HG03064 (cell line): ENCODE measurements at regions not wholly inside any gene's neighbourhood (a gene's known extent, or its start where the extent isn't known, plus 50 kb on each side); places are given as distances from the start of the nearest gene placed in this dataset.

ENCODE experiments used
- ATAC-seq: cut with Tn5 transposase; IDR thresholded peaks from one replicate; pipeline ENCODE4 v1.9.1; 2021; ENCODE audit warnings: low read depth; ENCODE audit not compliant: unreplicated experiment

- ATAC-seq = no peak
Observed at GRCh38 chrX:40201329-40201885, 103.6 kb upstream of the BCOR start.

DNA sequence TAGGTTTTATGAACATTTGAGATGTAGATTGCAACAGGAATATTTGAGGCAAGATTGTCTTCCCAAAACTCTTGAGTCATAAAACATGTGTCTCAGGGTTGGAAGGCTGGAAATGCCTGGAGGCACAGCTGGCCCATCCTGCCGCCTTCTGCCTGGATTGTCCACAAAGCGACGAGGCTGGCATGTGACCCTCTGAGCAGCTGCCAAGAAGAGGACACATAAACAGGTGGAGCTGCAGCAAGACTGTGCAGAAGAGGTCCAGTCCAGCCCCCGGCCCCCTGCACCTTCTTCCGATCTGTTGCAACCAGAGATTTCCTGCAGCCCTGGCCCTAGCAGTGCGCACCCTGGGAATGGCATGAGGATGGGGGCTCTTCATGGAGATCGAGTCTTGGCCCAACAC is 101.9 kb upstream of the BCOR start:
- ATAC-seq = no peak

DNA sequence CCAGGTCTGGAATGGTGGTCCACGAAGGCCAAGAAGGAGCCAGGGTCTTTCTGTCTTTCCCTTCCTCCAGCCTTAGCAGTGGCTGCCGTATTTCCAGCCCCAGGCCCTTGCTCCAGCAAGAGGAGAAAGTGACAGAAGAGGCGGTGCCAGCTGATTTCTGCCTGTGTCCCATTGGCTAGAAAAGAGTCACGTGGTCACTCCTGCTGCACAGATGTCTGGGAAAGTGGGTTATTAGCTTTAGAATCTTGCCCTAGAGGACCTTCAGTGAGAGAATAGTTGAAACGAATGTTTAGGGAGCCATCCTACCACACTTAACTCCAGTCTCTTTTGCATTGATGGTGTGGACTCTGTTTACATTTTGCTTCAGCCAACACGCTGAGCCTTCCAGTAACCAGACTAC is 99.3 kb upstream of the BCOR start:
- no peak for ATAC-seq

DNA sequence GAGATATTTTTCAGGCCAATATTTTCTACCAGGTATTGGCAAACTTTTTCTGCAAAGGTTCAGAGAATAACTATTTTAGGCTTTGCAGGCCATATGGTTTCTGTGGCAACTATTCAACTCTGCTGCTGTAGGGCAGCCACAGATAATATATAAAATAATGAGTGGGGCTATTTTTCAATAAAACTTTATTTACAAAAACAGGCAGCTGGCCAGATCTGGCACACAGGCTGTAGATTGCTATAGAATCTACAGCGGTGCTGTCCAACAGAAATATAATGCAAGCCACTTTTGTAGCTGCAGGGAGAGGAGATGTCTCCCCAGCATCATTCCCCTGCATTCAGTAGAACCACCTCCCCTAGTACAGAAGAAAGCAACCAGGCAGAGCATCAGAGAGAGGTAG is 97.6 kb upstream of the BCOR start:
- no peak for ATAC-seq

GRCh38 chrX:40192196-40192595 is 94.4 kb upstream of the BCOR start:
- ATAC-seq = no peak

DNA sequence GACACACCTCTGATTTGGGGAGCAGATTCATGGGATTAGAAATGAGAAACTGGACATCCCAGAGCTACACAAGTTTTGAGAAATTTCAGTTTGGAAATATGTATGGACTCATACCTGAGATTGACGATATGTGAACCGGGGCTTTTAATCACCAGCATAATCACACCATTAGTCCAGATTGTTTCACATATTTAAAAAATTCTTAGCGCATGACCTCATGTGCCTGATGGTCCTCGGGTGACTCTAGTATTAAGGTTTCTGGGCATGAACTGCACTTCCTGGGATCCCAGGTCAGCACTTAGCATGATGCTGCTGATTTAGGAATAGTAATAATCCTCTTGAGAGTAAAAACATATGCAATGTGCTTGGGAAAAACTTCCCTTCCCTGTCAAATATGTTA is 91.9 kb upstream of the BCOR start:
- ATAC-seq = no peak

DNA sequence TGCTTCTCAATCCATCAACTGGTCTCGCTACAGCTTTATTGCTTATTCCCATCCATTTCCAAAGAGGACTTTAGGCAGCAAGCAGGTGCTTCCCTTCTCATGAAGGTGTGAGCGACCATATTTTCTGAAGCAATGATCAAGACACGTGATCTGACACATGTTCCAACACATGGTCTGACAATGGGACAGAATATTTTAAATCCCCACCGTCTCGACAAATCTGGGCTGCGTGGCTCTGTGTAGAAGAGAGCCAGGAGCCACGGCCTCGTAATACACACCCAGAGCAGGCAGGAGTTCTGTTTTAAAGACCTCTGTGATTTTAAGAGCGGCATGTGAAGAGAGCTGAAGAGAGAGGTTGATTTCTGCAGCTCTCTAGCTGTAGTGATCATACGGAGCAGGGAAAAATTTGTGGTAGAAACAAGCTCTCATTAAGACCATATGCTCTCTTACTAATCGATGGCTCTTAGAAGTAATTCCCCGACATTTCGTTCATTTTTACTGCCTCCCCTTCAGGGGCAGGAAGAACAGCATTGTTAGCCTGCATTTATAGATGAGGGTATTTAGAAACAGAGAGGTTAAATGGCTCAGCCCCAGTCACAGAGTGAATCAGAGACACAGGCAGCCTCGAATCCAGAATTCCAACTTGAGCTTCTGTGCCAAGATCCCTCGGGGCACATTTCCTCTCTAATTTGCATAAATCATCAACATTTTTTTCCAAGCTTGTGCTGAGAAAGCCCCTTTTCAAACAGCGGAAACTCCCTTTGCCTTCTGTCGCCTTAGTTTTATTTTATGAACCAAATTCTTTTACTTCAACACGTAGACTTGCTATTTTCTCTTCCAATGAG is 91.0 kb upstream of the BCOR start:
- ATAC-seq = no peak

GRCh38 chrX:40184968-40185367 is 87.2 kb upstream of the BCOR start:
- ATAC-seq = no peak

GRCh38 chrX:40182615-40183014 is 84.9 kb upstream of the BCOR start:
- ATAC-seq = no peak

DNA sequence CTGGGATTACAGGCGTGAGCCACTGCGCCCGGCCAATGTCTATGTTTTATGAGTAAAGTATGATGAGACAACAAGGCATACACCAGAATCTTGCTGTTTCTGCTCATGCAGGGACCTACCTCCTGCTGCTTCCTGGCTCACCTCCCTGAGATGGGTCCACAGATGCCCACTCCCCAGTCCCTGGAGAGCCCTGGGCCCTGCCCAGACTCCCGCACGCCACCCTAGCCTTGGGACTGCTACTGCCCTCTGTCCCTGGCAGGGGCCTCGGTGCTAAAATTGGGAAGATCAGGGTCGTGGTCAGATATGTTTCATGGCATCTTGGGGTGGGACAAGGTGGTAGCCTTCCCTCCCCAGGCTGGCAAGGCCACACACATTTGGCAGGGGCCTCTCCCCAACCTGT is 84.3 kb upstream of the BCOR start:
- ATAC-seq = no peak

DNA sequence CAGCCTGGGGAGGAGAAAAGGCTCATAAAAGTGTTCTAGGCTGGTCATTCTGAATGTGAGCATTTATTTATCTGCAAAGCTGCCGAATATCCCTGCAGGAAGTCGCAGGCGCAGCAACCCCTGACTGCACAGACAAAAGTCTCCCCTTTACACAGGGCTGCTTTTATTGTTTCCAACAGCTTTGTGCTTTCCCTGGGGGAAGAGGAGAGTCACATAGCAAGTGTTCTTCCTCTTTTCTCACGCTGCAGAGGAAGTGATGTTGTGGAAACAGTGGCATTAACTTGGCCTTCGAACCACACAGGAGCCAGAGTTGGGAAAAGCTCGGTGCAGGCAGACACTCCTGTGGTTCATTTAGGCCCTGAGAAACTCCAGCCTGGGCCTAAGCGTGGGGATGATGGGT is 81.5 kb upstream of the BCOR start:
- no peak for ATAC-seq

DNA sequence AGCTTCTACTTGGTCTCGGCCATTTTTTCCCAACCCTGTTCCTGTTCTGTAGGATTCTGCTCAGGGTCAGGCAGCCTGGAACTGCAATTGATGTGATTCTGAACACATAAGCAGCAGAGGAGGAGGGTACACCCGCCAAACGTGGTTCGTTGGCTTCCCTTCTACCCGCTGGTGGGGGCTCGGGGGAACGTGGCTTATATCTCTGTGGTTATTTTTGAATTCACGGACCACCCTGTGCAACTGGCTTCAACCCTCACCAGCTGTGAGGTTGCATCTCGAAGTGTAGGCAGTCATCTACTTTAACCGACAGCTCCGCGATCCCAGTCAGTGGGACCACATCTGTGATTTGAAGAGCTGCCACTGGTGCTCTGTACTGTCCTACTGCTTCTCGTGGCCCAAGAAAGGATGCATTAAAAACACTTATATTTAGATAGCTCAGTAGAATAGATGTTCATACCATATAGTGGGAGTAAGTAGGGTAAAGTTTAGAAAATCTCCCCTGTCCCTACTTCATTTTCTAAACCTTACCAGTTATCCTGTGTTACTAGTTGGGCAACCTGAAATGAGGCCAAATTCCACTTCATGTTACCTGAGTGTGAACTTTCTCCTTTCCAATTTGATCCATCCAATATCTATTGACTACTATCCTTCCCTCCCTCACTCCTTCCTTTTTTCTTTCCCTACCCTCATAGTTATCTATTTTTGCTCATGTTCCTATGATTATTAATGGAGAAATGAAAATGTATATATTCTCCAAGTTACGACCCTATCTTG is 80.4 kb upstream of the BCOR start:
- no peak for ATAC-seq

- ATAC-seq = no peak
Observed at GRCh38 chrX:40177489-40177888, 79.7 kb upstream of the BCOR start.

DNA sequence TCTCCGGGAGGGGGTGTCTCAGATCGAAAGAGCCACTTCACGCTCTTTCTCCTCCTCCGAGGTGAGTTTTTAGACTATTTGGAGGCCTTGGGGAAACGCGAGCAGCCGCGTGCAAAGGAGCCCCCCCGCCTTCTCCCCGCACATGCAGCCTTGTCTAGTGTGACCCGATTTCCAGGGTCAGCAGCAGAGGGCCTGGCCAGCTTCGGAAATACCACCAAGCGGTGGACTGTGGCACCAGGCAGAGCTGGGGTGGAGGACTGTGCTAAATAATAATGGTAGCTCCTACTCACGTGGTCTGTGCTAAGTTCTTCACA is 79.3 kb upstream of the BCOR start:
- no peak for ATAC-seq

- no peak for ATAC-seq
Observed at GRCh38 chrX:40176351-40177116, 78.8 kb upstream of the BCOR start.

DNA sequence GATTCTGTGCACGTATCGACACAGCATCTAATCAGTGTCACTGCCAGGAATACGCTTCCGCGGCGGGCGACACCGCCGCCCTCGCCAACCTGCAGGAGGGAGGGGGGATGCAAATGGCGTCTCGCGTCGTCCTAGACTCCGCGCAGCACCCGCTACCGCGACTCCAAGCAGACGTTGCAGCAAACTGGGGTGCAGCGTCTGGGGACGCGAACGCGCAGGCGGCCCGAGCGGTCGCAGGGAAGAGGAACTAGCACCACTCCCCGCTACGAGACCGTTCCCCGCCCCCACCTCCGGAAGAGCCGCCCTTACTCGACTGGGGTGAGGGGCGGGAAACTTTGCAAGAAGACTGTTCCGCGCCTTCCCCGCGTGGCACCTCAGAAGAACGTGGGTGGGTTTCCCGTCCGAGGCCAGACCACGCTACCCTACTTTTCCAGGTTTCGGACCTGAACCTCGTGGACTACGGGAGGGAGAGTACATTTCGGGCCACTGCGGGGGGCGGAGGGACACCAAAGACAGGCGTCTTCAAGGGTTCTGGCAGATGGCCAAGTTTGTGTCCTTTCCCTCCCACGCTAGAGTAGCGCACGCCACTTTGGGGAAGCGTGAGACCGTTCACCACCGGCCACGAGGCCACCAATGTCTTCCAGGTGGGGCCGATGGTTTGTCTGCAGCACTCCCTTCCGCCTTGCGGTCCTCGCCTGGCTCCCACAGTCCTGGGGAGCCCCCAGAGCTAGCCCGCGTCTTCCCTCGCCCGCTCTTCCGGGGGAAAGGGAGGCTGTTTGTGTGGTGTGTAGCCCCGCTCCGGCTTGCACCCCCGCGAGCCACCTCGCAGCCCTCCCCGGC is 78.0 kb upstream of the BCOR start:
- ATAC-seq = no peak

DNA sequence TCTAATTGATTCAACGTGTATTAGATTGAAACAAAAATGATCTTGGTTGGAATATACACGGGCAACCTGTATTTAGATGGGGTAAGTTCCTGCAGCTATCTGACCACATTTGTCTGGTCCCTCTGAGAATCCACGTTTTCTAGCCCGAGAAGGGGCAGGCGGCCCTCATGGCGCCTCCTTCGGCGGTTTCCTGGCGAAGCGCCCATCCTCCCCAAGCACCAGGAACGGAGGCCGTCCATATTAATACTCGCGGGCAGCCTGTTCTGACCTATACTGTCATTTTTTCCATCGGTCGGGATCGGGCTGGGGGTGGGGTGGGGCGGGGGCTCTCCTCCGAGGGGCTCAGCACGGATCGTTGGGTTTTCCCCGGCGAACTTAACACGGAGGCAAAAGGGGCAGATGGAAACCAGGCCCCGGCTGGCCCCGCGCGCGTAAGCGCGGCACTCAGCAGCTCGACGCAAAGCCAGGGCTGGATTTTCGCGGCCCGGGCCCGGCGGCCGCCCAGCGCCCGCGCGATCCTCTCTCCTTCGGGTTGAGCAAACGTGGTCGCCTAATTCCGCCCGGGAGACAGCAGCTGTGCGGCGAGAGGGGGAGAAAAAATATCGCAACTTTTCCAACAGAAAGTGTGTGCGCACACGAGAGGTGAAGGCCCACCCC is 77.2 kb upstream of the BCOR start:
- ATAC-seq = no peak

GRCh38 chrX:40174001-40174853 is 76.5 kb upstream of the BCOR start:
- ATAC-seq = no peak
